Hindlimb muscle (tissue), 1 donor: ENCODE measurements at regions not wholly inside any gene's neighbourhood (a gene's known extent, or its start where the extent isn't known, plus 50 kb on each side); places are given as distances from the start of the nearest gene placed in this dataset.

Experiments used
- DNase-seq: peaks from one replicate; pipeline ENCODE4 v3.0.0-alpha.2; 2013

DNA sequence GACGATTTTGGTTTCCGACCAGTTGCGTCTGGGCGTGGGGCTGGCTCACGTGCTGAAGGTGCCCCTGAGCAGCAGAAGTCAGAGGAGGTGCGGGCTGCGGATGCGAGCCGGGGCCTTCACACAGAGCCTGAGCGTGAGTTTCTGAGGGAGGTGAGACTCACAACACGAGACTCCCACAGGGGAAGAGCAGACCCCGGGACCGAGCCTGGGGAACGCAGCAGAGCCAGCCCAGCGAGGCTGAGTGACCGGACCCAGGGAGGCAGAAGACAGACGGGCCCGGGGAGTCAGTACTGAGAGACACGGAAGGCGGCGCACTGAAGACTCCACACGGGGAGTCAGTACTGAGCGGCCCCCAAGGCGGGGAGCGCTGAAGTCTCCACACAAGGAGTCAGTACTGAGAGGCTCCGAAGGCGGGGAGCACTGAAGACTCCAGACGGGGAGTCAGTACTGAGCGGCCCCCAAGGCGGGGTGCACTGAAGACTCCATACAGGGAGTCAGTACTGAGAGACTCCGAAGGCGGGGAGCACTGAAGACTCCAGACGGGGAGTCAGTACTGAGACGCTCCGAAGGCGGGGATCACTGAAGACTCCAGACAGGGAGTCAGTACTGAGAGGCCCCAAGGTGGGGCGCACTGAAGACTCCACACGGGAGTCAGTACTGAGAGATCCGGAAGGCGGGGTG is 77.8 kb downstream of the DLL1 start:
- DNase-seq: no peak

DNA sequence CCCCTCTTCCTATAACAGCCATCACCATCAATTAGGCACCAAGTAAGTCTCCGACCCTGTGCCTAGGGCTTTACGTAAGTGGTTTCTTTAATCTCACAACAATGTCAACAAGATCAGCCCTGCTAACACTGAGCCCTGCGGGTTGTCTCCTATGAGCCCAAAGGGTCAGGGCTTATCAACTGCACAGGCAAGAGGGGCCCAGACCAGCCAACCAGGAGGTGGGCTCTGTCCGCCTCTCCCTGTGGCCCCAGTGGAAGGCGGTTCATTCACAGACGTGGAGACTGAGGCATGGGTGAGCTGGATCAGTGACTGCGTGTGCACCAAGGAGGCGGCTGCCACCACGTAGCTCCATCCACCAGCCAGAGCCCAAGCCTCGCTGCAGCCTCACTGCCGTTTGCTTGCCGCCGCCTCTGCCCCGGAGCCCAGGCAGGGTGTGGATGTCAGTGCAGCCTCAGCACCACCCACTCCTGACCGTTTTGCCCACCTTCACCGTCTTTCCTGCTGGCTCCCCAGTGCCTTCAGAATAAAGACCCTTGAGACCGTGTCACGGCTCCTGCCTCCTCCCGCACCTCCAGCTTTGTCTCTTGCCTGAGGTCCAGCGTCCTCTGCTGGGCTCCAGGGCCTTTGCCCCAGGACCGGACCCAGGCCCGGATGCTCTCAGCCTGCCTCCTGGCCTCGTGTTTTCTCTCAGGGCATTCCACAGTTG is 78.7 kb downstream of the DLL1 start:
- no peak for DNase-seq

DNA sequence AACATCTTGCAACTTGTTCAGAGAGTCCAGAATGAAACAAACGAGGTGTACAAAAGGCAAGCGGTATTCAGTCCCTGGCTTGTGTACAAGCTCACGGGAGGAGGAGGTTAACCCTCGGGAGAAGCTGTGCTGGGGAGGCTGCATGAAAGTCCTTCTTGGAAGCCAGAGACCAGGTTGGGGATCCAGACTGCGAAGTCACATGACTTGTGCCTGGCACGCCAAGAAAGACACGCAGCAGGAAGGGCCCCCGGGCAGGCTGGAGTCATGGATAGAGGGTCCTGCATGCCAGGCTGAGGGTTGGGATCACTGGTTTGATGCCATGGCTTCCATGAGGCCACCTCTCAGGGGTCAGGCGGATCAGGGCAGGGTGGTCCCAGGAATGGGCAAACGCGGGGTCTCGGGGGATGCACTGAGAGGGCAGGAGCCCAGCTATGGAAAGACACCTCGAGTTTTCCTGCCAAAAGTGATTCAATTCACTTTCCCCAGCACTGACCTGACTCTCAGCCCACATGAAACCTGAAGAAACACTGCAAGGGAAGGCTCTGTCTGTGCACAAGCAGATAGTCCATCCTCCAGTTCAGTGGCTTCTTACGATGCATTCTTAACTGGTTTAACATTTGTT is 79.4 kb downstream of the DLL1 start:
- no peak for DNase-seq

DNA sequence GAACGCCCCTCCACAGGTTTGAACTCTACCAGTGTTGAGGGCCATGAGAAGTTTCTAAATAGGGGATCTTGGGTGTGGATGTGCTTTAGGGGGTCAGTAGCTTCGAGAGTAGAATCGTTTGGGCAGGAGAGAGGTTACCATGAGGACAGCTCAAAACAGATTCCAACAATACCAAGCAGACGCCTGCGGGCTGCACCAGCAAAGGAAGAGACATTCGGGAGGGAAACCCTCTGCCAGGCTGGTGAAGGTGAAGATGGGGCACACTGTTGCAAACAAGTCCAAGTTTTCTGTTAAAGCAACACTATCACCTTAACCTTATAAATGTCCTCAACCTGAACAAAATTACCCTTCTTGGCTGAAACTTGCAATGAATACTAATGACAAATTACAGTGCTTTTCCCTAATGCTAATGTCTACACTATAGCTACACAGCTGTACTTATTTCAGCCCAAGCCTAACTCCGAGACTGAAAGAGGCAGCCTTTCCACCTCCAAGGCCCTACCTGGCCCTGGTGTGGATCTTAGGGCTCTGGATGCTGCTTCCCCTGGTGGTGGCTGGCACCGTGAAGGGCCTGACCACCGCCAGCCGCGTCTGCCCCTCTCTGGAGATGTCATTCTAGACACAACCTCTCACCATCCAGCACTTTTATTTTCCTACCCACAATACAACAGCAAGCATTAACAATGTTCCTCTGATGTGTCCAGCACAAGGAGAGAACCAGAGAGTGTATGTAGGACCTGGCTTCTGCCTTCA is 80.1 kb downstream of the DLL1 start:
- no peak for DNase-seq

DNA sequence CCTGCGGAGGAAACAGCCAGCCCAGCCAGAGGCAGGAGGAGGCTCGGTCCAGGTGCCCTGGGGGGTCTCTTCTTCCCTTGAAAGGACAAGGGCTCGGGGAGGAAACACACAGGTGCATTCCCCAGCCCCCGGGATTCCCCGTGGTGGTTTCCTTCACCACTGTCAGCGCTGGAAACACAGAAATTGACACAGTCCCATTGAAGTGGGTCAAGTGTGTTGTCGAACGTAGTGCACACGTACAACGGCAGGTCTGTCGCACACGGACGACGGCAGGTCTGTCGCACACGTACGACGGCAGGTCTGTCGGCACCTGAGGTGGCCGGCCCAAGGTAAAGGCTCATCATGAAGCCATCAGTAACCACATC is 80.9 kb downstream of the DLL1 start:
- no peak for DNase-seq

DNA sequence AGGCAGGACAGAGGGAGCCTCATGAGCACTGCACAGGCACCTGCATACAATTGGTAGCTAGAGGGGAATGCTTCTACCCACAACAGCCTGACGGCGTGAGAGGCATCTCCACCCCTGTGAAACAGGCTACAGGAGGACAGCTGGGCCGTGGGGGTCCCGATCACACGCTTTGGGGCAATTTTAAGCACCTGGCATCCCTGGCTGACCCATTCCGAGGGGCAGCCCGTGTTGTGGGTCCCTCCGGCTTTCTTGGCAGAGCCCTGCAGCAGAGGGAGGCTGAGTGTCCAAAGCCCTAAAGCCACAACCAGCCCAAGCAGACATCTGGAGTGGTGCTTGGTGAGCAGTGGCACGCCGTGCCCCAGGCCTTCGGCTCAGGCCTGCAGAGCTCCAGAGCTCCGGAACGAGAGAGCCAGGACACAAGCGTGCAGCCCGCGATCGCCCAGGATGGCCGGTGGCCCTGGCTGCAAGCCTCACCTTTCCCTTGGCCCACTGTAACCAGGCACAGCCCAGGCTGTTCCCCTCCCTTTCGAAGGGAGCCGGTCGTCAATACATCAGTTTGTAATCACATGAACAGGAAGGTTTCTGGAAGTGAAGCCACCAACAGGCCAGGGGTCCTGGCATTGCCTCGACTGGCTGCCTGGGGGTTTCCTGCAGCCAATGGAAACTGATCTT is 81.4 kb downstream of the DLL1 start:
- DNase-seq: no peak

DNA sequence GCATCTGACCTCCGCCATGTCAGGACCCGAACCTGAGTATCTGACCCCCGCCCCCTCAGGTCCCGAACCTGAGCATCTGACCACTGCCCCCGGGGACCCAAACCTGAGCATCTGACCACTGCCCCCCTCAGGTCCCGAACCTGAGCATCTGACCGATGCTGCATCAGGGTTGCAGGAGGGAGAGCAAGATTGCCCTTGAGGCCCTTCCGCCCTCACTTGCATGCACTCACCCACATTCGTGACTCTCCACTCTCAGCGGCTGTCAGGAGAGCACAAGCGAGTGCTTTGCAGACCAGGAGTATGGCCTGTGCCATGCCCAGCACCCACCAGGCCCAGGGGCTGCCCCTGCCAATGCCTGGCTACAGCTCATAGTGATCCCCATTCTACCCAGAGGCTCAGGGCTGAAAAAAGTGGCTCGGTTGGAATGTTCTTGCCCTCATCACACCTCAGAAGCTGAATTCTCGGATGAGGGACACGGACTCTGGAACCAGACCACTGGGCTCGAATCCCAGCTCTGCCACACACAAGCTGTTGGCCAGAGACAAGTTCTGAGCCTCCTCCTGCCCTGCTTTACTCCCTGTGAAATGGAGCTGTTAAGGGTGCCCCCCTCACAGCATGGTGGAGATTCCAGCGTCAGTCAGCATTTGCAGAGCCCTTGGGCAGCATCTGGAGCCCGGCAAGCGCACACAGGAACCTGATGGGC is 82.1 kb downstream of the DLL1 start:
- DNase-seq: no peak

DNA sequence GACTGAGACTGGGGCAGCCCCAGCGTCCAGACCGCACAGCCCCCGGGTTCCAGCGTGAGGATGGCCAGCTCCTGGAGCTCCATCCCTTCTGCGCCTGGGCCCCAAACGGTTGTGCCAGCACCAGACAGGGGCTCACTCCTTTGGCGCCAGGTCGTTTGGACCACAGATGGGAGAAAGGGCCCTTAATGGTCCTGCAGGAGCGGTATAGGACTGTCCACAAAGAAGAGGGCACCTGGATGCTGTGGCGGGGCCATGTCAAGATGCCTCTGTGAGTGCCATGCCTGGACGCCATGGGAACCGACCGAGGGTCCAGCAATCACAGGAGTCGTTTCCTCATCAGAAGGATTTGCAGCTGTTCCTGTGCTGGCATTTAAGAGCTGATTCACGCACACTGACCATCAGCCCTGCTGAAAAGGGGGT is 82.7 kb downstream of the DLL1 start:
- DNase-seq: no peak

DNA sequence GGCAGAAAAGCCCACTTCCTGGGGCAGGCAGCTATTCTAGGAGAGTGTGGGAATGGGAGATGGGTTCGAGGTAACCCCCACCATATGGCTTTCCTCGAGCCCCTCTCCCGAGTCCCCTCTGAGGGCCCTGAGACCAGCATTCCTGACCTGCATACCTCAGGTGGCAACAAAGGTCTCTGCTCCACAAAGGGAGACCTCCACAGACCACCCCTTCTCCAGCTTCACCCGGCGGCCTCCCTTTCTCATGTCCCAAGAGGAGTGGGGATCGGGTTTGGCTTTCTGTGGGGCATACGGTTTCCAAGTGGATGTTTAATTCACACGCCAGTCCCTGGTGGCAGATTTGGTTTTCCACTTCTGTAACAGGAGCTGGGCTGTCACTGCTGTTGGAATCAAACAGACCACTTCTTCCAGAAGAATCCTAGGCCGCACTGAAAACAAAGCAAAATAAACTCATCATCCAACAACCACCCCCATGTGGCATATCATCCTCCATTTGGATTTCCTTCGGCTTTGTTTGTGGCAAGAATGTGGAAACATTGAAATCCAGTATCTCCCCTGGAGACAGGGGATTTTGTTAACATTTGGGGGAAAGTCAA is 83.2 kb downstream of the DLL1 start:
- no peak for DNase-seq

DNA sequence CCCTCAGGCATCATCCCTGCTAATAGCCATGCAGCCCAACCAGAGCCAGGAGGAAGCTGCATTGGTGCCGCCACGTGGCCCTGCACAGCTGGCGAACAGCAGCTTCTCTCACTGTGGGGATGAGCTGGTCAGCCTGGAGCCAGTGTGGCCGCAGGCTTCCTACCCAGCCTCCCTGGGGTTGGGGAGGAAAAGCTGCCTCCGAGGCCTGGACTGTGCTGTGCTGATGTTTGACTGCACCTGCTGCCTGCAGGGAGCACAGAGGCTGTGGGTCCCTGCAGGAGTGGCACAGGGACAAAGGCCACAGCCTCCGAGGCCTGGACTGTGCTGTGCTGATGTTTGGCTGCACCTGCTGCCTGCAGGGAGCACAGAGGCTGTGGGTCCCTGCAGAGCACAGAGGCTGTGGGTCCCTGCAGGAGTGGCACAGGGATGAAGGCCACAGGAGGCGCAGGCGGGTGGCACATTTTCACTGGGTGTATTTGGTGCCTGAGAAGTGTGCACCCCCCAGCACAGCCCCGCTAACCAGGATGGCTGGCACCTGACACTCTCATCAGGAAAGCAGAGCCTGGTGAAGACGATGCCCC is 83.9 kb downstream of the DLL1 start:
- DNase-seq: no peak

DNA sequence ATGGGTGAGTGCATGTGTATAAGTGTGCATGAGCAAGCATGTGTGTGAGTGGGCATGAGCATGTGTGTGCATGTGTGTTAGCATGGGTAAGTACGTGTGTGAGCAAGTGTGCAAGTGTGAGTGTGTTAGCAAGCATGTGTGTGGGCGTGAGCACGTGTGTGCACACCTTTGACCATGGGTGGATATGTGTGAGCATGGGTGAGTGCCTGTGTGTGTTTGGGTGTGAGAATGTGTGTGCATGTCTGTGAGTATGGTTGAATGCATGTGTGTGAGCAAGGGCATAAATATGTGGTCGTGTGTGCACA is 84.6 kb downstream of the DLL1 start:
- DNase-seq: no peak

DNA sequence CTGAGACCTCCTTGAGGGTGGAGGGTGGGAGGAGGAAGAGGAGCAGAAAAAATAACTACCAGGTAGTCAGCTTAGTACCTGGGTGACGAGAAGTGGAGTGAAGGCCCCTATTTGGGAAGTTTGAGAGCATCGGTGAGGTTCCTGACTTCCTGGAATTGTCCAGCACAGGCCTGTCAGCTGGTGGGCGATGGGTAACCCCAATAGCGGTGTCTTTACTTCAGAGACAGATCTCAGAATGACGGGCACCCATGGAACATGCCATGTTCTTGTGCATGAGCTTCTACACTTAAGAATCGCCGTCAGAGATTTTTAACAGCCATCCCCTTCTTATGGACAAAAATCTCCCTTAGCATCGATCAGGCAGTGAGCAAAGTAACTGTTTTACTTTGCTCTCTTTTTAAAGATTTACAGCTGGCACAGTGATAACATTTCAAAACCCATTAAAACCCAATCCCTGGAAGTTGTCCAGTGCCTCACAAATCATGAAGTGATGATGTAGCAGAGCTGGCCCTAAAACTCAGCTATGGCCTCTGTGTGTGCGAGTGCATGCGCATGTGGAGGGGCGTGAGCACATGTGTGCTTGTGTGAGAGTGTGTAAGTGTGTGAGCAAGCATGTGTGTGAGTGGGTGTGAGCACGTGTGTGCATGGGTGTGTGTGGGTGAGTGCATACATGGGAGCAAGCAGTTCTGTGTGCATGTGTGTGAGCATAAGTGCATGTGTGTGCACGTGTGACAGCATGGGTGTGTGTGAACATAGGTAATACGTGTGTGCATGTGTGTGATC is 85.2 kb downstream of the DLL1 start:
- no peak for DNase-seq

DNA sequence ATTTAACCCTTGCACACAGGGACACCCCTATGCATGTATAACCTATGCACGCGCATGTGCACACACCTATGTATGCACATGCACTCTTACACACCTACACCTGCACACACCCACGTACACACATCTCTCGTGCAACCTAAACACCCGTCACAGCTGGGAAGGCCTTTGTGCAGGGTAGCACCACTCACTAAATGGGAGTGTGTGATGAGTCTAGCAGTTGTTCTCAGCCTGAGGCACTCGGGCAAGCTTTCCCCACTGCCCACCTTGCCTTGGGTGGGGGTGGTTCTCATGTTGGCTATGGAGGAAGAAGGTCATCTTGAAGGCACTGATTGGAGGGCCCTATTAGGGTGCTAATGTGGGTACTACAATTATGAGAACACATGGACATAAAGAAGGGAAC is 85.8 kb downstream of the DLL1 start:
- DNase-seq: no peak

DNA sequence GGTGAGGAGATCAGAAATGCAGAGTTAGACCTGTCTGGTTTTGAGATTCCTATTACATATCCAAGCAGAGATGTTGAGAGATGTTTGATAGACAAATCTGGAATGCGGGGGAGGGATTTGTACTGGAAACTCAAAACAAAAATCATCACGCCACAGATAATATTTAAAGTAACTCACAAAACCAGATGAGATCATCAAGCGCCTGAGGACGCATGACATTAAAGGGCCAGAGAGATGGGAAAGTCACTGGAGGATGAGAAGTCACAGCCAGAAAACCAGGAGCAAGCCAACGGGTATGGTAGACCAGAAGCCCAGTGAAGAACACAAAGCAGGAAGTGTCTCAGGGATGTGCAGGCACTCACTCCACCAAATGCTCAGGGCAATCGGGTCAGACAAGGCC is 87.7 kb downstream of the DLL1 start:
- DNase-seq: no peak

DNA sequence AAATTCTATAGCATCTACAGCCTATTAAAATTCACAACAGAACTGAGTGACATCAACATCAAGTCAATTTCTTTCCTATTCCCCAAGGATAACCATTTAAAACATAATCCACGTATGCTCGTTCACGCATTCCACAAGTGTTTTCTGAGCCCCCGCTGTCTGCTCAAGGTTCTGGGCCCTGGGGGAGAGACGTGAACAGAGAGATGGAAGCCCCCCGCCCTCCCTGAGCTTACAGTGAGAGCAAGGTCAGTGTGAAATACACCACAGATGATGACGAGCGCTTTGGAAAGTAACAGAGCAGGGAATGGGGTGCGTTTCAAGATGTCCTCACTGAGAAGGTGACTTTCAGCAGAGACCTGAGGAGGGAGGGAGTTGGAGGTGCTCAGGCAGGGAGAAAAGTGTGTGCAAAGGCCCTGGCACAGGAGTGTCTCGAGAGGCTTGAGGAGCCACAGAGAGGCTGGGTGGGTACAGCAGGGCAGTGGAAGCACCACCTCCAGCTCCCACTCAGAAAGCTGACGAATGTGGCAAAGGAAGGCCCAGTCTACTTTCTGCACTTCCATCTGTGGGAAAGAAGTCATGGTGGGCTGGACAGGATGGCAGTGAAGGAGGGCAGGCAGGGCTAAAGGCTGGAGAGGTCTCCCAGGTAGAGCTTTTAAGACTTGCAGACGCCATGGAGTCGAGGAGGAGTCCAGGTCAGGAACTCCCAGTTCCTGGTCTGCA is 88.3 kb downstream of the DLL1 start:
- no peak for DNase-seq

DNA sequence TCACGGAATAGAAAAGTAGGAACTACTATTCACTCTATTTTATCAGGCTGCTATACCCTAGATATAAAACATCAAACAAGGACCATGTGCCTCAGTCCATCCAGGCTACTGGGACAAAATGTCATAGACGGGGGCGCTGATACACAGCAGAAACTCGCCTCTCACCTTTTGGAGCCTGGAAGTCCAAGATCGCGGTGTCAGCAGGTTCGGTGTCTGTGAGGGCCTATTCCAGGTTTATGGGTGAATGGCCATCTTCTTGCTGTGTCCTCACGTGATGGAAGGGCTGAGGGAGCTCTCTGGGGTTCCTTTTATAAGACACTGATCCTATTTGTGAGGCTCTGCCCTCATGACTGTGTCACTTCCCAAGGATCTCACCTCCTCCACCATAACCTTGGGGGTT is 89.5 kb downstream of the DLL1 start:
- DNase-seq: no peak

DNA sequence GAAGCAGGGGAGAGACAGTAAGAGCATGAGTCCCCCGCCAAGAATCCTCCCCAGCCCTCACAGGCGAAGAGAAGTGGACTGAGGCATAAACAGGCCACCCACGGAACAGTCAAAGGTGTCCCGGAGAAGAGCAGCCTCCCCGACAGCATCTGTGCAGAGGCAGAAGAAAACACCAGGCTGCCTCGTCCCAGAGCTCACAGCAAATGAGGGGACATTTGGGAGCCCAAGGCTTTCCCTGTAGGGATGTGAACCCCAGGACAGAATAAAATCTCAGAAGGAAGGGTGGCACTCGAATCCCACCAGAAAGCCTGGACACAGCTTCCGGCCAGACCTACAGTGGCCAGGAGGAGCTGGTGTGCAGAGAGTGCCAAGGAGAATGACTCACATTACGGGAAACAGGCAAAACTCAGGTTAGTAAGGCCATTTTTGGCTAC is 90.4 kb downstream of the DLL1 start:
- no peak for DNase-seq

DNA sequence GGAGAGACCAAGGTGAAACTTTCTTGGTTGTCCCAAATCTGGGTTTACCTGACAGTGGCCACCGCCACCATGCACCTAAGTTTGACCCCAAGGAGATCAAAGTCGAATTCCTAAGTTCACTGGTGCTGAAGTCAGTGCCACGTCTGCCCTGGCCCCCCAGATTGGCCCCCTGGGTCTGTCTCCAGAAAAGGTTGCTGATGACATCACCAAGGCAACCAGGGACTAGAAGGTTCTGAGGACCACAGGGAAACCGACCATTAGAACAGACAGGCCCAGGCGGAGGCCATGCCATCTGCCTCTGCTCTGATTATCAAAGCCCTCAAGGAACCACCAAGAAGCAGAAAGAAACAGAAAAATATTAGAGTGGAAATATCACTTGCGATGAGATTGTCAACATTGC is 91.2 kb downstream of the DLL1 start:
- no peak for DNase-seq

DNA sequence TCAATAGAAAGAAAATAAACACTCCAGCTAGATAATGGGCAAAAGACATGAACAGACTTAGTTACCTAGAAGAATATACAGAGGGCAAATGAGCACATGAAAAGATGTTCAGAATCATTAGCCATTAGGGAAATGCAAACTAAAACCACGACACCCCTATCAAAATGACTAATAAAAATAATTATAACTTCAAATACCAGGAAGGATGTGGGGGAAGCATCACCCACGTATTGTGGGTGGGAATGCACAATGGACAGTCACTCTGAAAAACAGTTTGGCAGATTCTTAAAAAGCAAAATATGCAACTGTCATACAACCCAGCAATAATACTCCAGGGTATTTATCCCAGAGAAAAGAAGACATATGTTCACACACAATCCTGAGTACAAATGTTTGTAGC is 92.6 kb downstream of the DLL1 start:
- DNase-seq: no peak

DNA sequence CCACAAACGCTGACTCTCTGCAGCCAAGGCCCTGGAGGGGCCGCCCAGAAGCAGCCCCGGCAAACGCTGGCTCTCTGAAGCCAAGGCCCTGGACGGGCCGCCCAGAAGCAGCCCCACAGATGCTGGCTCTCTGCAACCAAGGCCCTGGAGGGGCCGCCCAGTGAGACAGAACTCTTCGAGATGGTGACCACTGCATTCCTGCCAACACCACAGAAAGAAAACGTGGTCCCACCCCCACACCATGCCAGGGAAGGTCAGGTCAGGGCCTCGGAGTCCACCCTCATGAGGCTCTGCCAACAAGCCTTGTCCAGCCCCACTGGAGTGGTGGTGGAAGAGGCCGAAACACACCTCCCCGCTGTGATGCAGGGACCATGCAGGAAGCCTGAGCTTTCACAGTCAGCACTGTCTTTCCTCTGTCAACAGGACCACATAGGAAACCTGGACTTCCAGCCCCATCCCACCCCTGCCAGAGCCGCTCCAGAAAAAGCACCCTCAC is 97.5 kb downstream of the DLL1 start:
- DNase-seq: no peak
